SK-N-SH (cell line): ENCODE measurements at regions not wholly inside any gene's neighbourhood (a gene's known extent, or its start where the extent isn't known, plus 50 kb on each side); places are given as distances from the start of the nearest gene placed in this dataset.

Experiments used
- CTCF ChIA-PET: fragments of 300-600, 350-600 bp; formaldehyde crosslinking; extraction: SDS; loops from one replicate; lab custom pipeline; 2021; lab: Yijun Ruan, JAX
- POLR2A ChIA-PET: fragments of 350-600 bp; sonication (Branson Sonifier 250); formaldehyde crosslinking; extraction: SDS; loops from one replicate; lab custom pipeline; 2020; ENCODE audit warnings: antibody characterized with exemption, inconsistent platforms; lab: Yijun Ruan, JAX
- DNase-seq: peaks from one replicate; pipeline ENCODE4 v3.0.0; 2012
- H2AFZ ChIP-seq: fragments of 200-600 bp; sonication (generic); 2 replicates; pipeline ENCODE4 v1.8.1; 2016; ENCODE audit warnings: antibody characterized with exemption, mild to moderate bottlenecking, low read depth
- H3F3A ChIP-seq: fragments of 200-600 bp; sonication (generic); replicated peaks from 2 replicates; pipeline ENCODE3; 2016; ENCODE audit warnings: antibody characterized with exemption, mild to moderate bottlenecking; ENCODE audit not compliant: insufficient read depth
- H3K27ac ChIP-seq, 2 experiments: fragments of 200-500 bp in 1 of 2; fragments of 200-600 bp in 1 of 2; sonication (Bioruptor generic) in 1 of 2; sonication (generic), shearing (Covaris generic) in 1 of 2; 2 replicates each; pipeline versions ENCODE4 v1.5.1 to v1.6.1; 2014 to 2016; ENCODE audit warnings: low read depth in 2 of 2, inconsistent platforms in 1 of 2, low read length in 1 of 2, mild to moderate bottlenecking in 1 of 2, mixed read lengths in 1 of 2
- H3K27me3 ChIP-seq: fragments of 200-600 bp; sonication (generic), shearing (Covaris generic); 2 replicates; pipeline ENCODE4 v1.6.1; 2016; ENCODE audit warnings: mixed run types; ENCODE audit not compliant: insufficient read depth
- H3K36me3 ChIP-seq, 2 experiments: fragments of 200-500 bp in 1 of 2; fragments of 200-600 bp in 1 of 2; sonication (Bioruptor generic) in 1 of 2; sonication (generic) in 1 of 2; replicated peaks in 1 of 2; 2 replicates each; pipeline versions ENCODE3 to v1.5.1; 2014 to 2016; ENCODE audit warnings: low read length in 1 of 2, mild to moderate bottlenecking in 1 of 2; ENCODE audit not compliant: insufficient read depth in 2 of 2, control insufficient read depth in 1 of 2
- H3K4me1 ChIP-seq, 2 experiments: fragments of 200-500 bp in 1 of 2; fragments of 200-600 bp in 1 of 2; sonication (Bioruptor generic) in 1 of 2; sonication (generic), shearing (Covaris generic) in 1 of 2; 2 replicates each; pipeline versions ENCODE4 v1.5.1 to v1.6.1; 2014 to 2016; ENCODE audit warnings: low read depth in 1 of 2, low read length in 1 of 2, mixed run types in 1 of 2; ENCODE audit not compliant: insufficient read depth in 2 of 2, control insufficient read depth in 1 of 2
- H3K4me2 ChIP-seq: fragments of 200-600 bp; sonication (generic), shearing (Covaris generic); 2 replicates; pipeline ENCODE4 v1.6.1; 2017; ENCODE audit warnings: mixed run types
- H3K4me3 ChIP-seq, 2 experiments: fragments of 200-500 bp in 1 of 2; fragments of 200-600 bp in 1 of 2; sonication (Bioruptor generic) in 1 of 2; sonication (generic), shearing (Covaris generic) in 1 of 2; 2 replicates each; pipeline versions ENCODE4 v1.5.1 to v1.8.1; 2014 to 2016; ENCODE audit warnings: low read depth in 2 of 2, inconsistent platforms in 1 of 2, low read length in 1 of 2, mild to moderate bottlenecking in 1 of 2, mixed read lengths in 1 of 2, moderate library complexity in 1 of 2
- H3K79me2 ChIP-seq: fragments of 200-600 bp; sonication (generic); 2 replicates; pipeline ENCODE4 v1.8.1; 2017; ENCODE audit warnings: mild to moderate bottlenecking; ENCODE audit not compliant: insufficient read depth
- H3K9ac ChIP-seq: fragments of 200-600 bp; sonication (generic); 2 replicates; pipeline ENCODE4 v1.6.1; 2017; ENCODE audit warnings: mixed run types
- H3K9me2 ChIP-seq: fragments of 200-600 bp; sonication (generic); 2 replicates; pipeline ENCODE4 v1.6.1; 2017; ENCODE audit warnings: mixed run types
- H3K9me3 ChIP-seq: fragments of 200-600 bp; sonication (generic); 2 replicates; pipeline ENCODE4 v1.6.1; 2017; ENCODE audit warnings: mixed run types, mild to moderate bottlenecking, moderate library complexity
- H4K20me1 ChIP-seq: fragments of 200-600 bp; sonication (generic); 2 replicates; pipeline ENCODE4 v1.6.1; 2017; ENCODE audit warnings: mild to moderate bottlenecking, mixed run types; ENCODE audit not compliant: insufficient read depth
- CHD2 ChIP-seq: fragments of 150-350 bp; IDR thresholded peaks from 2 replicates; pipeline ENCODE4 v1.6.1; 2018; ENCODE audit warnings: low read length; ENCODE audit not compliant: partially characterized antibody
- CTCF ChIP-seq: fragments of 200-600 bp; sonication (generic); IDR thresholded peaks from 2 replicates; pipeline ENCODE4 v1.6.1; 2017; ENCODE audit warnings: antibody characterized with exemption, mild to moderate bottlenecking, moderate library complexity
- EZH2phosphoT487 ChIP-seq: fragments of 200-600 bp; sonication (generic); IDR thresholded peaks from 2 replicates; pipeline ENCODE4 v1.6.1; 2017; ENCODE audit warnings: low read depth, mixed run types, mild to moderate bottlenecking, antibody characterized with exemption, moderate library complexity, borderline replicate concordance
- FOXJ3 ChIP-seq: sonication (generic); formaldehyde crosslinking; IDR thresholded peaks from 2 replicates; pipeline ENCODE4 v1.5.1; 2020; ENCODE audit warnings: mild to moderate bottlenecking, missing genetic modification reagents
- FOXM1 ChIP-seq: IDR thresholded peaks from 2 replicates; pipeline ENCODE4 v1.4.0; 2012; ENCODE audit warnings: low read depth, mild to moderate bottlenecking
- GATA2 ChIP-seq: sonication (generic); formaldehyde crosslinking; IDR thresholded peaks from 2 replicates; pipeline ENCODE4 v1.5.0; 2020; ENCODE audit warnings: mild to moderate bottlenecking, missing genetic modification reagents
- JUND ChIP-seq: IDR thresholded peaks from 2 replicates; pipeline ENCODE4 v1.4.0; 2012
- NFIC ChIP-seq: IDR thresholded peaks from 2 replicates; pipeline ENCODE4 v1.4.0; 2012; ENCODE audit warnings: borderline replicate concordance
- NRF1 ChIP-seq: IDR thresholded peaks from 2 replicates; pipeline ENCODE4 v1.6.1; 2012; ENCODE audit warnings: low read depth, mild to moderate bottlenecking, low read length
- REST ChIP-seq: IDR thresholded peaks from 2 replicates; pipeline ENCODE4 v1.6.1; 2012; ENCODE audit warnings: mild to moderate bottlenecking, low read depth, low read length, moderate library complexity
- RFX5 ChIP-seq: IDR thresholded peaks from 2 replicates; pipeline ENCODE4 v1.6.1; 2012; ENCODE audit warnings: mild to moderate bottlenecking, improper control_type of control experiment, low read length
- SIN3A ChIP-seq: IDR thresholded peaks from 2 replicates; pipeline ENCODE4 v1.6.1; 2012; ENCODE audit warnings: low read depth, mild to moderate bottlenecking, low read length, moderate library complexity, borderline replicate concordance
- SMC3 ChIP-seq: IDR thresholded peaks from 2 replicates; pipeline ENCODE4 v1.6.1; 2012; ENCODE audit warnings: low read depth, low read length, improper control_type of control experiment
- TAF1 ChIP-seq: IDR thresholded peaks from 2 replicates; pipeline ENCODE4 v1.6.1; 2012; ENCODE audit warnings: low read depth, mild to moderate bottlenecking, low read length, moderate library complexity, borderline replicate concordance
- USF1 ChIP-seq: IDR thresholded peaks from 2 replicates; pipeline ENCODE4 v1.4.0; 2012; ENCODE audit warnings: low read depth, borderline replicate concordance
- YY1 ChIP-seq: IDR thresholded peaks from 2 replicates; pipeline ENCODE4 v1.4.0; 2012; ENCODE audit warnings: low read depth, mild to moderate bottlenecking
- WGBS: methylation state at CpG from one replicate; pipeline ENCODE4 v1.1.6; 2017; ENCODE audit warnings: low lambda C conversion rate; 5-methylcytosine and 5-hydroxymethylcytosine counted together
- TF ChIP-seq, protein P1 (sequence below): fragments of 150-350 bp; IDR thresholded peaks from 2 replicates; pipeline ENCODE4 v1.6.1; 2016; ENCODE audit warnings: mild to moderate bottlenecking, low read depth, low read length
- TF ChIP-seq, protein P2 (sequence below): IDR thresholded peaks from 2 replicates; pipeline ENCODE4 v1.4.0; 2012; ENCODE audit warnings: low read depth, borderline replicate concordance
- TF ChIP-seq, protein P3 (sequence below): IDR thresholded peaks from 2 replicates; pipeline ENCODE4 v1.4.0; 2012; ENCODE audit warnings: low read depth

DNA sequence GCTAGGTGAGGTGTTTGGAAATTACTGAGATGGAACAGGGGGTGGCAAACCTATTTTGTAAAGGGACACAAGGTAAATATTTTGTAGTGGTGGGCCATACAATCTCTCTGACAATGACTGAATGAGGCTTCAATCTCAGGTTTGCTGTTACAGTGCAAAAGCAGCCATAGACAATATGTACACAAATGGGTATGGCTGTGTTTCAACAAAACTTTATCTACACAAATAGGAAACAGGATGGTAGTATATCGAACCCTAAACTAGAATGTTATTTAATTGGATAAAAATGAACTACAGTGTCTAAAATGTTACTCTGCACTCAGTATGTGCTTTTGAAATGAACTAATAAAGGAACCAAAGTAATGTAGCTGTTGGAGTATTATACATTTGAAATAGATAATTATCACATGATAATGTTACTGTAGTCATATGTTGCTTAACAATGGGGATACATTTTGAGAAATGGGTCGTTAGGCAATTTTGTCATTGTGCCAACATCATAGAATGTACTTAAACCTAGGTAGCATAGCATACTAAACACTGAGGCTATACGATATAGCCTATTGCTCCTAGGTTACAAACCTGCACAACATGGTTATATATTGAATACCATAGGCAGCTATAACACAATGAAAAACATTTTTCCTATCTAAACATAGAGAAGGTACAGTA lies 495.2 kb upstream of the TBL1XR1 start:
- POLR2A ChIA-PET: no interaction called here
- Histone ChIP-seq H3K27me3 (no peaks in the 10 kb centered on the region), H4K20me1 (no peaks in the 10 kb centered on the region), H3K9me2 (no peaks in the 10 kb centered on the region; the same call in 1 of the 2 replicates), H3K9me3 (no peaks in the 10 kb centered on the region), H3K27ac (no peak overlapping the region), H3K79me2 (no peaks in the 10 kb centered on the region)
- CTCF ChIA-PET: no interaction called here
- TF ChIP-seq GATA2 (CRISPR knock-in tag) (no peak), FOXJ3 (CRISPR knock-in tag) (no peak), USF1 (no peak), SIN3A (no peak), JUND (no peak), REST (no peak), EZH2phosphoT487 (no peak), FOXM1 (no peak), TAF1 (no peak), CHD2 (no peak), RFX5 (no peak), YY1 (no peak), NFIC (no peak), SMC3 (no peak), NRF1 (no peak), CTCF (no peak)
- TF ChIP-seq, protein P1, sequence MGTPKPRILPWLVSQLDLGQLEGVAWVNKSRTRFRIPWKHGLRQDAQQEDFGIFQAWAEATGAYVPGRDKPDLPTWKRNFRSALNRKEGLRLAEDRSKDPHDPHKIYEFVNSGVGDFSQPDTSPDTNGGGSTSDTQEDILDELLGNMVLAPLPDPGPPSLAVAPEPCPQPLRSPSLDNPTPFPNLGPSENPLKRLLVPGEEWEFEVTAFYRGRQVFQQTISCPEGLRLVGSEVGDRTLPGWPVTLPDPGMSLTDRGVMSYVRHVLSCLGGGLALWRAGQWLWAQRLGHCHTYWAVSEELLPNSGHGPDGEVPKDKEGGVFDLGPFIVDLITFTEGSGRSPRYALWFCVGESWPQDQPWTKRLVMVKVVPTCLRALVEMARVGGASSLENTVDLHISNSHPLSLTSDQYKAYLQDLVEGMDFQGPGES: no peak
- TF ChIP-seq, protein P2, sequence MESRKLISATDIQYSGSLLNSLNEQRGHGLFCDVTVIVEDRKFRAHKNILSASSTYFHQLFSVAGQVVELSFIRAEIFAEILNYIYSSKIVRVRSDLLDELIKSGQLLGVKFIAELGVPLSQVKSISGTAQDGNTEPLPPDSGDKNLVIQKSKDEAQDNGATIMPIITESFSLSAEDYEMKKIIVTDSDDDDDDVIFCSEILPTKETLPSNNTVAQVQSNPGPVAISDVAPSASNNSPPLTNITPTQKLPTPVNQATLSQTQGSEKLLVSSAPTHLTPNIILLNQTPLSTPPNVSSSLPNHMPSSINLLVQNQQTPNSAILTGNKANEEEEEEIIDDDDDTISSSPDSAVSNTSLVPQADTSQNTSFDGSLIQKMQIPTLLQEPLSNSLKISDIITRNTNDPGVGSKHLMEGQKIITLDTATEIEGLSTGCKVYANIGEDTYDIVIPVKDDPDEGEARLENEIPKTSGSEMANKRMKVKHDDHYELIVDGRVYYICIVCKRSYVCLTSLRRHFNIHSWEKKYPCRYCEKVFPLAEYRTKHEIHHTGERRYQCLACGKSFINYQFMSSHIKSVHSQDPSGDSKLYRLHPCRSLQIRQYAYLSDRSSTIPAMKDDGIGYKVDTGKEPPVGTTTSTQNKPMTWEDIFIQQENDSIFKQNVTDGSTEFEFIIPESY: no peak
- TF ChIP-seq, protein P3, sequence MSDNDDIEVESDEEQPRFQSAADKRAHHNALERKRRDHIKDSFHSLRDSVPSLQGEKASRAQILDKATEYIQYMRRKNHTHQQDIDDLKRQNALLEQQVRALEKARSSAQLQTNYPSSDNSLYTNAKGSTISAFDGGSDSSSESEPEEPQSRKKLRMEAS: no peak
- TF ChIP-seq, all 33 proteins: peak for 0
- no peak for DNase-seq
- Histone ChIP-seq H3K4me1 (no peaks in the 10 kb centered on the region), H3K9ac (no peak overlapping the region), H2AFZ (no peak overlapping the region), H3K4me2 (no peak overlapping the region), H3F3A (no peaks in the 10 kb centered on the region), H3K4me3 (no peak overlapping the region), H3K36me3 (no peaks in the 10 kb centered on the region)
- WGBS: 67% methylated on average over 3 of the region's 3 CpGs
